HG03280 (cell line): ENCODE measurements at regions not wholly inside any gene's neighbourhood (a gene's known extent, or its start where the extent isn't known, plus 50 kb on each side); places are given as distances from the start of the nearest gene placed in this dataset.

Source experiments
- ATAC-seq: cut with Tn5 transposase; IDR thresholded peaks from one replicate; pipeline ENCODE4 v1.9.1; 2021; ENCODE audit warnings: mild to moderate bottlenecking, moderate library complexity; ENCODE audit not compliant: unreplicated experiment

DNA sequence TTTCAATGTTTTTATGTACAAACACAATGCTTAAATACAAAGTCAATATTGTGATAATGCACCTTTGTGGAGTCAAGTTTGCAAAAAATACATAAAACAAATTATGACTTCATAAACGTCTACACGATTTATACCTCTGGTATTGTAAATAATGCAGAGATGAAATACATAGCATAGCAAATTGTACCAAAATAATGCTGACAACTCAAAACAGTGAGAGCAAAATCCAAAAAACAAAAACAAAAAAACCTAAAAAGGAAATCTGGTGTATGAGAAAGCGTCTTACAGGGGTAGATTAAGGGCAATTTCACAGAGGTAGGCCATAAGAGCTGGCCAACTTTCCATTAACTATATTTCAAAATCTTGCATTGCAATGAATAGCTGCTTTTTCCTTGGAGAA, 161.5 kb upstream of the LRRC7 start:
- no peak for ATAC-seq

DNA sequence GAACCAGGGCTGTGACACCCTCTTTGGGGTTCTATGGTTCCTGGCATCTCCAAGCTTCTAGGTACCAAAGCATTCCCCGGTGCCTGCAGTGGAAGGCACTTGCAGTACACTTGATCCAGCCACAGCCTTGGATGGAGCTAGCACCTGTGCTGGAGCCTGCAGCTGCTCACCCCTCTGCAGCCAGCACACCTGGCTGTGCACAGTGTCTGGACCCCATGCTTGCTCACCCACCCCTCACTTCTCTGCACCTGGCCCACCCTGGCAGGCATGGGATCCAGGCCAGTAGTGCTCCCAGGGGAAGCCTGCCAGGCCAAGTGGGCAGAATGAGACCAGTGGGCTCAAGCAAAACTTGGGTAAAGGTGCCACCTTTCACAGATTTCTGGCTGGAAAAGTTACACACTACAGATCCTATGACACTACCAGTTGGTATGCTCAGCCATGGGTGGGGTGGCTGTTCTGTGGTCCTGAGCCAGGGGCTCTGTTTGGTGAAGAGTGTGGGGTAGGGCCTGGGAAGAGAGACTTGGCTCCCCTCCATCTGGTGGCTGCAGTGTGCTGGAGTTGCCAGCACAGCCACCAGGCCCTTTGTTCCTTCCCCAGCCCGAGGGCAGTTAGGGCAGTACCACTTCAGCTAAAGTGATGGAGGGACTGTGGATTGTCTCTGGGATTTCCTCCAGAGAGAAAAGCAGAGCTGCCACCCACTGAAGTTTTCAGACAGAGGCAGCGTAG, 157.8 kb upstream of the LRRC7 start:
- ATAC-seq, result no peak

DNA sequence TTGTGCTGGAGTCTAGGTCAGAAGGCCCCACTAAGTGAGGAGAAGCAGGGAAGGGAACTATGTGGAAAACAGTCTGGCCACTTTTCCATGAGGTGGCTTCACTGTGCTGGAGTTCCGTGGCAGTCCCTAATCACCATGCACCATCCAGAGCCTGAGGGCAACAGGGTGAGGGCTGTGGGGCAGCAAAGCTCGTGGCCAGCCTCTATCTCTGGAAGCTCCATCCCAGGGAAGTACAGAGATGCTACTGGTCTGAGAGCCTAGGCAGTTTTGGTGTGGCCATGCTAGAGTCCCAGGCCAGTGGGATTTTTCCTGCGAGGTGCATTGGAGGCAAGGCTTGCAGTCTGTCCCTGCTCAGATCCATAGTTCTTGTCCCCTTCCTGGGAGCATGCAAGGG, 157.3 kb upstream of the LRRC7 start:
- no peak for ATAC-seq

DNA sequence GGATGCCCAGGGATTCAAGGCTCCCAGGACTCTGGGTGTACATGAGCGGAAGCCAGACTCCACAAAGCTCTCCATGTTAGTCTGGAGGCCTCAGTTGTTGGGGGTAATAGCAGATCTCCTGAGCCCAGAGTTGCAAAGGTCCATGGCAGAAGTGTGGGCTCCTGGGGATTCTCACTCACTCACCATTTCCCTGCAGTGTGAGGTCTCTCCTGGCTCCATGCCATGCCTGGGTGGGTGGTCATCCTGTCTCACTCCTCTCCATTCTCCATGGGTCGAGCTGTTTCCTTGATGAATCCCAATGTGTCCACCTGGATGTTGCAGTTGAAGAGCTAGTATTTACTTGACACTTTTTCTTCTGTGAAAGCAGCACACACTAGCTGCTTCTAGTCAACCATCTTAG, 156.8 kb upstream of the LRRC7 start:
- no peak for ATAC-seq

DNA sequence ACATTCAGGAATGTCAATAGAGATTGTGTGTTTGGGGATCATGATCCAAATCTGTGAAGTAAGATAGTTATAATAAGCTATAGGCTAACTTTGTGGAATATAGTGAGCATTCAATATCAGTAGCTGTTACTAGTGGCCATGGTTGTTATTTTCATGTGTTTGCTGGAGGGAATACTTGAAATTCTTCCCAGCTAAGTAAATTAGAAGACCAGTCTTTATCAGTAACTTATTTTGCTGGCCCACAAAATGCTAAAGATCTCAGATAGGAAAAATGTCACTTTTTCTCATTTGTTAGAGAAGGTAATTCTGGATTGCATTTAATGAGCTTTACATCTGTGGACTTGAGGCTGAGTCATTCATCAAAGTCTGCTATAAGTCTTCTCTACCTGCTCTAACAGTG, 156.1 kb upstream of the LRRC7 start:
- no peak for ATAC-seq

DNA sequence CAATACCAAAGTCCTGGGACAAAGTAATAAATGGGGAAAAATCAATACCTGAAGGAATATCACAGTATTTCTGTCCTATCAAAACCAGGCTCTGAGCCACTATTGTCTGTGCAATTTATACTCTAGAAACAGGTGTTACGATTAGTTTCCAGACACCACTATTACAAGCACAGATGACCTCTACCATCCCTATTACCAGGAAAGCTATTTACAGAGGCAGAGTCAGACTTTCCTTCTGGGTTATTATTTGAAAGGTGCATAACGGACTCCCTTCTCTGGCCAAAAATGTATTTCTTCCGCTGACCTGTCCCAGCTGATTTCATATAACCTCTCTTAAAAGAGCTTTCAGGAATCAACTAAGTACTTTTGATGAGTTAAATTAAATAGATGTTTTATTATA, 154.6 kb upstream of the LRRC7 start:
- ATAC-seq, result no peak

DNA sequence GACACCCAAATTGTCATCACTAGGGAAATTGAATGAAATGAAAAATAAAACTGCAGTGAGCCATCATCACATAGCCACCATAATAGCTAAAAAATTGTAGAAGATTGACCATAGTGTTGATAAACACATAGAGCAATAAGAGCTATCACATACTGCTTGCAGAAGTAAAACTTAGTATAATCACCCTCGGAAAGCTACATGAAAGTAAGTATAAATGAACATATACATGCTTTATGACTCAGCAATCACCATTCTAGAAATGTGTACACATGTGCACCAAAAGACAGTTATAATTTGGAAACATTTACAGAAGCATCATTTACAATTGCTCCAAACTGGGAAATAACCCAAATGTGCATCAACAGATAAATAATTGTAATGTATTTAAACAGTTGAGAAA, 153.1 kb upstream of the LRRC7 start:
- ATAC-seq, result no peak

DNA sequence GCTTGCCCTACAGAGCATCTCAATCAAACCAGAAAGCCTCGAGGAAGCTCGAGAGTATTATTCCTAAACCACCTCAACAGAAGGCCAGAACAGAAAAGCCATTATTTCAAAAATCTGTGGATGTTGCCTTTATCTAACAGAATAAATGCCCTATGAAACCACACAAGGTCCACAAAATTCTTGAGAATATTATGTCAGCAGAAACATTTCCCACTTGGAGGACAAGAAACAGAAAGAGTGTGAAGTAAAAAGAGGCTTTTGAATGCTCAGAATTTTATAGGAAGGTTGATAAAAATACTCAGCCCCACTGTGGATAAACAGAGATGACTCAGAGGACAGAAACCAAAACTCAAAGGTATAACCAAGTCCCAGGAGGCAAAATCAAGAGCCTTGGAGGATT, 146.4 kb upstream of the LRRC7 start:
- ATAC-seq, result no peak

DNA sequence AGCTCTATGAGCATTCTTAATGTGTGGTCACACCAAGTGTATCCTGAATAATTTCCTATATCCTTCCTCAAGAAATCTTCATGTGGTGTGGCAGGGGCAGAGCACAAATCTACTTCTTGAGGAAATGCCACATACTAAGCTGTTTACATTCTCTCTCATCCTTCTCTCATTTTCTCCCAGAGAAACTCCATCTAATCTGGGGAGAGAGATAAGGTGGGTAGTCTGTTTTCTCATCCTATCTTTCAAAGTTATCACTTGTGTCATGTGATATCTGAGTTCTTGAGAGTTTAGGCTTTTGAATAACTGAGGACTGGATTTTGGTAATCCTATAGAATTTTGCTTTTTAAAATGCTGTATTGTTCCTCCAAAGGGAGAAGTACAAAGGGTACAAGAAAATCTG, 141.9 kb upstream of the LRRC7 start:
- ATAC-seq, result no peak

DNA sequence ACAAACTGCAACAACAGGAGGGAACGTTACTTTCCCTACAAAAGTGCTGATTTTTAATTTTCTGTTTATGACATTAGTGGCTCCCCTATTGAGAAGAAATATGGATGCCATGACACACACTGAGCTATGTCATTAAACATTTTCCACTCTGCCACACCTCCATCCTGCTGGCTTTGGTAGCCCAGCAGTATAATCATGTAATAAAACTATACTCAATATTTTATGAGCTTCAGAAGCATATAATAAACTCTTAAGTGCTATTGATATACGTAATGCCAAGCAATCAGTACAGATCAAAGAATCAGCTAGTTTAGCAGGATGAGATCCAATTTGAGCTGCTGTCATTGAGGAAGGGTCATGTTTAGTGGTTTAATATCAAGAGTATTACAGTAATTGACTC, 141.3 kb upstream of the LRRC7 start:
- no peak for ATAC-seq

DNA sequence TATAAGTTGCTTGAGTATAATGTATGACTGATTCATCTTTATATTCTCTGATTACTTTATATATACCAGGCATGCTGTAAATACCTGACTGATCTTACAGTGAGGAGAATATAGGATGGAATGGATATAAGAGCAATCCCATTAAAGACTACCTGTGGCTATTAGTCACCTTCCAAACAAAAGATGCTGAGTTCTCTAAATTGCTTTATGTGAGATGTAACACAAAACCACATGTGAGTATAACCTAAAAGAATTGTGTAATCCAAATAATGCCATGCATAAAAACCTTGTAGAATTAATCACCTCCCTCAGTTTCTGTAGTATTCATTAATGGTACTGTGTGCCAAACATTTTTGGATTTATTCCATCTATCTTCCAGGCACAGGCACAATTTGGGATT, 134.6 kb upstream of the LRRC7 start:
- no peak for ATAC-seq

DNA sequence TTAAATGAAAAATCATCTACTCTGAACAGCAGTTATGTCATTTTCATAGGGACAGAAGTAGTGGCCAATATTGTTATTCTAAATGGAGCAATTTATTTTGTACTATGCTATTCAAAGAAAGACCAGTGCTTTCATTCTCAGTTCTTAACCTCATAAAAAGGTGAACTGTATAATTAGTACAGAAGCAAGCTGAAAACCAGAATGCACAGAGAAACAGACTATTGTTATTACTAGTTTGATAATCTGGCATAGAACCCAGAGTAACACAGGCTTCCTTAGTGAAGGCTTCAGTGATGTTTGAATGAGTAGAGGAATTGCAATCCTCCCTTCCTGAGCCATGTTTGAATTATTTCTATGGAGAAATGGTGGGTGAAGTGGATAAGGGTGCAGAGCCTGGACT, 131.6 kb upstream of the LRRC7 start:
- no peak for ATAC-seq

DNA sequence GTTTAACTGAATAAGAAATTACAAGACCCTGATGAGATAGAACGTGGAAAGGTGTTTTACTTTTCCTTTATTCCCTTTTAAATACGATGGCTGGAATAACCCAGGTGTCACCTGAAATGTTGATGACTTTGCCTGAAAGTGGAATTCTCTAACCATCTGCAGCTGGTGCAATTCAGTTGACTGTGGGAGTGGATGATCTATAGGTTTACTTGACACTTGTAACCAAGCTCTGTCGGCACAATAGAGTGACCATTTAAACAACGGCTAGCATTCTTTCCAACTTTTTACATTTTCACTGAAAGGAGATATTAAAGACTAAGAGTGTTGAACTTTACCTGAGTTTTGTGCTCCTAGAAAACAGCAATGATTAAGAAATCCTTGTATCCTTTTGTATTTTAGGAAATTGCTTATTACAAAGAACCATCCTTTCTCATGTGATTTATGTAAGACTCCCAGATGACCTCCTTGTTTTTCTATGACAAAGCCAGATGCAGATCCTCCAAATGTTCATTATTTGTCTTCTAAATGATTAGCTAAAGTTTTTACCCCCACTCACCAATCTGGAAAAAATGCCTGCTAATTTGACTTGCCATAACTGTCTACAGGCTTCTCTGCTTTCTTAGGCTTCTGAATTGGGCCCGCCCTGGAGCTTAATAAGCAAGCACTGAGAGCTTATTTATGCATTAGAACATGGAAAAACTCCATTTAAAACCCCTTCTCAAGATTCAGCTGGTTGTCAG, 129.5 kb upstream of the LRRC7 start:
- no peak for ATAC-seq

DNA sequence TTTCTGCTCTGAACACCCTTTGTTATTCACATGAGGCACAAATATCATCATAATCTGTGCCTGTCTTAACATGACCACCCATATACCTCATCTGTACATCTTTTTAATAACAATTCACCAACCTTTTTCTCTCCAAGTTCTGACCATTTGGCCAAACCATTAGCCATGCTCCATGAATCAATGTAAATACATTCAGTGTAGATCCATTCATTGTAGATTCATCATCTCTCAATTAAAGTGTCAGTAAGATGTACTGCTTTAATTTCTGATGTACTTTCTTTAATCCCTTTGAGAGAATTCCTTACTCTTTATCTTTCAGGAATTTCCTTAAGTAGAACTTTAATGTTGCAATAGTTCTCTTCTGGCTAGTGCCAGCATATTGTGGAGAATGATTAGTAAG, 126.2 kb upstream of the LRRC7 start:
- ATAC-seq, result no peak

DNA sequence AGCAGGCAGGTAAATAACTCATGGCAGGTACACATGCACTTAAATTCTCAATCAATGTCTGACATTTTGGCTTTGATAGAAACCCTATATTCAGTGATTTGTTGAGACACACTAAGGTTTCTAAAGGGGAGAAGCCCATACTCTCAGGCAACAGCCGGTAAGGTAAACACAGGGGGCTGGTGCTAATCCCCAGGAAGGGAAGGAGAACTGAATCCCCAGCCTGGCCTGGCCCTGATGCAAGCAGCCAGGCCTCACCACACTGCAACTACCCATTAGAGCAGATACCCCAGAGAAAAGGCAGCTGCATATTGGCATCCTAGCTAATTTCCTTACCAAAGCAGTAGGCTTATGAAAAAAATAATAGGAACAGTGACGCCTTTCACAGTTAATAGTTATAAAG, 116.5 kb upstream of the LRRC7 start:
- ATAC-seq, result no peak

DNA sequence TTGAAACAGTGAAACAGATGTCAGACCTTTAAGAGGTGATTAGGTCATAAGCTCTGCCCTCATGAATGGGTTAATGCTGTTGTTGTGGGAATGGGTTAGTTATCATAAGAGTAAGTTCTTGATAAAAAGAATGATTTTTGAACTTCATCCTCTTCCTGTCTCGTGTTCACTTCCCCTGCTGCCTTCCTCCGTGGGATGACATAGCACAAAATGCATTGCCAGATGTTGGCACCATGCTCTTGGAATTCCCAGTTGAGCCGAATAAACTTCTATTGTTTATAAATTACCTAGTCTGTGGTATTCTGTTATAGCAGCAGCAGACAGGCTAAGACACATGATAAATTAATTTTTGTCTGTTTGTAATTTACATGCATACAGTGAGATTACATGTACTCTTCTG, 112.0 kb upstream of the LRRC7 start:
- ATAC-seq, result no peak

DNA sequence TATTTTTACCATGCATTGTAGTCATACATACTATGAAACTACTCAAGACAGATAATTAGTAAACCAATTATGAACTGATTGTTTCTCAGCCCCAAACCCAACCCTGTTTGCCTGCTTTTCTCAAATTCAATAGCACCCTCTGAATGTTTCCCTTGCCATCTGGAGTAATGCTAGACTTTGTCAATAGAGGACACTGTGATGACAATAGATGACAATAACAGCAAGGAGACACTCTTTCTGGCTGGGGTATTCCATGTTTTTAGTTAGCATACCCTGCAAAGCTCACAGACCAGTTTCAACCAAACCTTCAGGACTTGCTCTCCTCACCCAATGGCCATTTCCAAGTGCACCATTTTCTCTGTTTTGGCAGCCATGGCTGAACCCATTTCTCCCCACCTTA, 108.5 kb upstream of the LRRC7 start:
- ATAC-seq, result no peak

DNA sequence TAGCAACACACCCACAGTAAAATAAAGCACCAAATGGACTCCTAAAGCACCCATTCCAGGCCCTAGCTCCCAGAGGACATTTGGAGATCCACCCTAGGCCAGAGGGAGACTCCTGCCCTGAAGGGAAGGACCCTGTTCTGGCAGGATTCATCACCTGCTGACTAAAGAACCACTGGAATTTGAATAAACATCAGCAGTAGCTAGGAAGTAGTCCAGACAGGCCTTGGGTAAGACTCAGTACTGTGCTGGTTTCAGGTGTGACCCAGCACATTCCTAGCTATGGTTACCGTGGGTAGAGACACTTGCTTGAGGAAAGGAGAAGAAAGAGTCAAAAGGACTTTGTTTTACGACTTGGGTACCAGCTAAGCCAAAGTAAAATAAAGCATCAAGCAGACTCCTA, 92.7 kb upstream of the LRRC7 start:
- no peak for ATAC-seq

DNA sequence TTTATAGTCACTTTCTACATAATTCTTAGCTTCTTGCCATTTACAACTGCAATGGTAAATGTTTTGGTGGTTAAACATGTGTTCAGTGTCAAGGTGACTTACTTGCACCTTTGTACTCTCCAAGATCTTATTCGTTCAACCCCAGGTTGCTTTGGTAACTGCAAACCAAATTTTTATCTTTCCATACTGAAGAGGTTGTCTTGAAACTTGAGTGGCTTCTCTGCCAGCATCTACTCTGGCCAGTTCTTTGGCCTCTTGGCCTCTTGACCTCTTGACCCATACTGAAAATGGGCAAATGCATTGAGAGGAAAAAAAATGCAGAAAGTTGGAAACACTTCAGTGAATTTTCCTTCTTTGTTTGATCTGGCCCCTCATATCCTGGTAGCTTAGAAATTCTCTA, 88.0 kb upstream of the LRRC7 start:
- ATAC-seq, result no peak

DNA sequence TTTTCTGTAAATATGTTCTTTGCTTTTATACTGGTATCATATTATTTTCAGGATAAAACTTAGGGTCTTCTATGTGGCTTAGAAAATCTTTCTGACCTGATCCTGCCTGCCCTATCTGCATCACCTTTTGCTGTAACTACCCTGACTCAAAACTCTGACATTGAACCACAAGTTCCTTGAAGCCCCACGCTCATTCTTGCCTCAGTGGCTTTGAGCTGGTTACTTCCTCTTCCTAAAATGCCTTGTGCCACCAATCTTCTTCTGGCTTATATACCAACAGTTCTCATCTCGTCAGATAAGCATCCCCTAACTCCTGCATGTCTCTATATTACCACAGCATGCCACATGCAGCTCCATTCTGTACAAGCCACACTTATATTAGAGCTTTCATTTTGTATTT, 84.5 kb upstream of the LRRC7 start:
- no peak for ATAC-seq

DNA sequence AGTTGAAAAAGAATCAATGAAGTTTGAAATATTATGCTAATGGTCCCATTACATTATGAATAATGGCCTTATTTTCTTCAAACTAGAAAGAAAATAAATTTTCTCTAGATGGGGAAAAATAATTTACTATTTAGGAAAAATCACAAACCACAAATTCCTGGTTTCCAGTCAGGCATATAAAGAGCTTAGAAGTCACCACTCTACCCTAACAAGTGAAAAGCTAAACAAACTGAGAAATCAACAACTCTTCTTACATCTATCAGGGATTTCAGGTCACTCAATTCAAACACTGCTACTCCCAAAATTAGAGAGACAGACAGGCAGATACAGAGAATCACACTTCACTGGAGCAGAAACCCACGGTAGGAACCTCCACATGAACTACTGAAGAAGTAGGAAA, 82.1 kb upstream of the LRRC7 start:
- no peak for ATAC-seq

DNA sequence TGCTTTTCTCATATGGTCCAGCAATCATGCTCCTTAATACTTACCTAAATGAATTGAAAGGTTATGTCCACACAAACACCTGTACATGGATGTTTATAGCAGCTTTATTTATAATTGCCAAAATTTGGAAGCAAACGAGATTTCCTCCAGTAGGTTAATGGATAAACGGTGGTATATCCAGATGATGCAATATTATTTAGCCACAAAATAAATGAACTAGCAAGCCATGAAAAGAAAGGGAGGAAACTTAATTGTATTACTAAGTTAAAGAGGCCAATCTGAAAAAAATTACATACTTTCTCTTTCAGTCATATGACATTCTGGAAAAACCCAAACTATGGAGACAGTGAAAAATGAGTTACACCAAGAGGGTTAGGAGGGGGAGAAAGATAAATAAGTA, 76.3 kb upstream of the LRRC7 start:
- ATAC-seq, result no peak

DNA sequence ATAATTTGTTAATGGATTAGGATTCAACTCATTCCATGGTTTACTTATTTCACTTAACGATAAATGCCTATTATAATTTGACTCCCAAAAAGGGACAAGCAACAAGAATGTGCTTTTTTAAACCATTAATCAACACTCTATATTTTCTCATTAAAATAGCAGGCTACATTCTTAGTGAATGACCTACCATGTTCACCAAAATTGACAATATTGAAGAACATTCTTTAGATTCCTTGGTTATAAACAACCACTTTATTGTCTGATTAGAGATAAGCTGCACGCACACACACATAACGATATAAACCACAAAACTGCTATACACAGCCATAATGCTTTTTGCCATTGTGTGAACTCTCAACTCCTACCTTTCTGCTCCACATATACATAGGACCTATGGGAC, 75.4 kb upstream of the LRRC7 start:
- ATAC-seq, result no peak
